H9 (cell line): ENCODE measurements at regions not wholly inside any gene's neighbourhood (a gene's known extent, or its start where the extent isn't known, plus 50 kb on each side); places are given as distances from the start of the nearest gene placed in this dataset.

ENCODE experiments used
- DNase-seq: peaks from one replicate; pipeline ENCODE4 v3.0.0-alpha.2; 2017
- H2AFZ ChIP-seq: one replicate; pipeline ENCODE4 v1.6.1; 2013; ENCODE audit warnings: mild to moderate bottlenecking, low read length, control low read depth, moderate library complexity
- H2AK5ac ChIP-seq: 2 replicates; pipeline ENCODE4 v1.6.1; 2013; ENCODE audit warnings: low read length, control low read depth, mixed read lengths; ENCODE audit not compliant: insufficient read length
- H2BK120ac ChIP-seq: one replicate; pipeline ENCODE4 v1.6.1; 2013; ENCODE audit warnings: low read depth, mild to moderate bottlenecking, low read length, control low read depth, inconsistent platforms; ENCODE audit not compliant: poor library complexity, severe bottlenecking
- H2BK12ac ChIP-seq: 2 replicates; pipeline ENCODE4 v1.6.1; 2013; ENCODE audit warnings: low read length, control low read depth, mixed read lengths, low read depth; ENCODE audit not compliant: insufficient read length
- H2BK15ac ChIP-seq: 2 replicates; pipeline ENCODE4 v1.6.1; 2013; ENCODE audit warnings: low read depth, low read length, control low read depth
- H2BK20ac ChIP-seq: one replicate; pipeline ENCODE4 v1.6.1; 2013; ENCODE audit warnings: low read depth, mild to moderate bottlenecking, low read length, control low read depth, inconsistent platforms; ENCODE audit not compliant: poor library complexity, severe bottlenecking
- H2BK5ac ChIP-seq: 2 replicates; pipeline ENCODE4 v1.6.1; 2013; ENCODE audit warnings: low read length, control low read depth, mixed read lengths; ENCODE audit not compliant: insufficient read length
- H3K14ac ChIP-seq: 2 replicates; pipeline ENCODE4 v1.6.1; 2013; ENCODE audit warnings: low read length, control low read depth; ENCODE audit not compliant: insufficient read depth
- H3K18ac ChIP-seq: 2 replicates; pipeline ENCODE4 v1.6.1; 2013; ENCODE audit warnings: low read depth, mild to moderate bottlenecking, mixed read lengths, low read length, control low read depth; ENCODE audit not compliant: insufficient read length
- H3K23ac ChIP-seq: 2 replicates; pipeline ENCODE4 v1.6.1; 2013; ENCODE audit warnings: low read length, control low read depth, mixed read lengths, low read depth; ENCODE audit not compliant: insufficient read length
- H3K23me2 ChIP-seq: 2 replicates; pipeline ENCODE4 v1.6.1; 2013; ENCODE audit warnings: low read depth, mild to moderate bottlenecking, mixed read lengths, low read length, control low read depth; ENCODE audit not compliant: insufficient read length, poor library complexity, severe bottlenecking
- H3K27ac ChIP-seq: 2 replicates; pipeline ENCODE4 v1.5.1; 2013; ENCODE audit warnings: low read length, control low read depth, mixed read lengths, low read depth; ENCODE audit not compliant: insufficient read length
- H3K27me3 ChIP-seq: 2 replicates; pipeline ENCODE4 v1.6.1; 2013; ENCODE audit warnings: low read length, control low read depth, inconsistent platforms; ENCODE audit not compliant: insufficient read depth
- H3K4ac ChIP-seq: 2 replicates; pipeline ENCODE4 v1.6.1; 2013; ENCODE audit warnings: low read depth, mild to moderate bottlenecking, control low read depth, inconsistent platforms, low read length, moderate library complexity
- H3K4me1 ChIP-seq: 2 replicates; pipeline ENCODE4 v1.6.1; 2013; ENCODE audit warnings: low read length, control low read depth, inconsistent platforms; ENCODE audit not compliant: insufficient read depth
- H3K4me2 ChIP-seq: 2 replicates; pipeline ENCODE4 v1.6.1; 2013; ENCODE audit warnings: low read length, control low read depth, mixed read lengths; ENCODE audit not compliant: insufficient read length, insufficient read depth
- H3K56ac ChIP-seq: 2 replicates; pipeline ENCODE4 v1.6.1; 2013; ENCODE audit warnings: low read depth, mild to moderate bottlenecking, mixed read lengths, low read length, control low read depth; ENCODE audit not compliant: insufficient read length
- H3K79me1 ChIP-seq: 2 replicates; pipeline ENCODE4 v1.6.1; 2013; ENCODE audit warnings: low read depth, mild to moderate bottlenecking, moderate library complexity, low read length, control low read depth, inconsistent platforms; ENCODE audit not compliant: insufficient read depth, poor library complexity, severe bottlenecking
- H3K79me2 ChIP-seq: 2 replicates; pipeline ENCODE4 v1.6.1; 2013; ENCODE audit warnings: low read length, control low read depth, inconsistent platforms; ENCODE audit not compliant: insufficient read depth
- H3K9ac ChIP-seq: 2 replicates; pipeline ENCODE4 v1.6.1; 2013; ENCODE audit warnings: low read length, control low read depth, mixed read lengths; ENCODE audit not compliant: insufficient read length; ENCODE audit errors: extremely low read depth
- H3K9me3 ChIP-seq: one replicate; pipeline ENCODE4 v1.6.1; 2013; ENCODE audit warnings: low read depth, low read length, inconsistent platforms; ENCODE audit not compliant: control insufficient read depth
- H3T11ph ChIP-seq: one replicate; pipeline ENCODE4 v1.6.1; 2013; ENCODE audit warnings: mild to moderate bottlenecking, low read length, control low read depth, inconsistent platforms
- H4K20me1 ChIP-seq: one replicate; pipeline ENCODE4 v1.6.1; 2013; ENCODE audit not compliant: control insufficient read depth, insufficient read length, insufficient read depth
- H4K5ac ChIP-seq: 2 replicates; pipeline ENCODE4 v1.6.1; 2013; ENCODE audit warnings: low read depth, mild to moderate bottlenecking, mixed read lengths, low read length, control low read depth; ENCODE audit not compliant: insufficient read length
- H4K8ac ChIP-seq: replicated peaks from 2 replicates; pipeline ENCODE4 v1.6.1; 2013; ENCODE audit warnings: low read length, control low read depth, mixed read lengths, low read depth; ENCODE audit not compliant: insufficient read length
- H4K91ac ChIP-seq: 2 replicates; pipeline ENCODE4 v1.6.1; 2013; ENCODE audit warnings: low read depth, mild to moderate bottlenecking, moderate library complexity, mixed read lengths, low read length, control low read depth; ENCODE audit not compliant: insufficient read length
- H3K27ac Mint-ChIP-seq, 3 experiments: 2 replicates in 2 of 3; 3 replicates in 1 of 3; pipeline ENCODE4 v1.8.0; 2020 to 2021; ENCODE audit warnings: mixed read lengths in 3 of 3, mild to moderate bottlenecking in 1 of 3, moderate library complexity in 1 of 3
- H3K27me3 Mint-ChIP-seq: 2 replicates; pipeline ENCODE4 v1.8.0; 2021; ENCODE audit warnings: low read depth, mild to moderate bottlenecking, moderate library complexity, mixed read lengths
- H3K36me3 Mint-ChIP-seq, 3 experiments: 2 replicates in 2 of 3; 3 replicates in 1 of 3; pipeline ENCODE4 v1.8.0; 2020 to 2021; ENCODE audit warnings: low read depth in 3 of 3, mixed read lengths in 3 of 3; ENCODE audit not compliant: insufficient read depth in 1 of 3
- H3K4me1 Mint-ChIP-seq, 2 experiments: 2 replicates each; pipeline ENCODE4 v1.8.0; 2020; ENCODE audit warnings: mixed read lengths in 2 of 2
- H3K4me3 Mint-ChIP-seq, 2 experiments: 2 replicates in 1 of 2; 3 replicates in 1 of 2; pipeline ENCODE4 v1.8.0; 2020 to 2021; ENCODE audit warnings: mild to moderate bottlenecking in 2 of 2, mixed read lengths in 2 of 2, moderate library complexity in 1 of 2
- H3K9me3 Mint-ChIP-seq, 2 experiments: 2 replicates in 1 of 2; 3 replicates in 1 of 2; pipeline ENCODE4 v1.8.0; 2020; ENCODE audit warnings: mild to moderate bottlenecking in 2 of 2, mixed read lengths in 2 of 2, moderate library complexity in 1 of 2
- CTCF ChIP-seq: fragments of 200-600 bp; sonication (generic); conservative IDR thresholded peaks from 3 replicates; pipeline ENCODE4 v1.8.0; 2021; ENCODE audit warnings: antibody characterized with exemption, mild to moderate bottlenecking
- WGBS: extraction: QIAGEN DNeasy Blood & Tissue Kit; methylation state at CpG from one replicate; pipeline ENCODE4 v1.1.7; 2013; ENCODE audit warnings: missing lambda C conversion rate, low lambda C conversion rate, mixed read lengths; ENCODE audit not compliant: insufficient read length; ENCODE audit errors: extremely low coverage; 5-methylcytosine and 5-hydroxymethylcytosine counted together

- no peaks in the 10 kb centered on the region for H3K9me3 ChIP-seq
- H3K14ac ChIP-seq: no peak overlapping the region
- H2BK5ac ChIP-seq: no peak overlapping the region
- H3K23ac ChIP-seq: no peak overlapping the region
- H4K91ac ChIP-seq: no peak overlapping the region
- H3K27me3 ChIP-seq: no peaks in the 10 kb centered on the region
- H4K5ac ChIP-seq: no peak overlapping the region
- Mint-ChIP-seq H3K9me3 (peaks cover 0 to 9% of the 10 kb centered on the region in 2 experiments; a peak in 4 of 5 replicates), H3K4me3 (no peak overlapping the region), H3K4me1 (peaks cover 20 to 22% of the 10 kb centered on the region in 2 experiments), H3K27ac (no peak overlapping the region), H3K27me3 (no peaks in the 10 kb centered on the region), H3K36me3 (peaks cover 0 to 3% (median 0%) of the 10 kb centered on the region in 3 experiments; a peak in 1 of 7 replicates)
- WGBS: no CpG with 5 or more reads among the region's 3 CpGs
- H3K23me2 ChIP-seq: no peaks in the 10 kb centered on the region
- H2AFZ ChIP-seq: no peak overlapping the region
- no peak overlapping the region for H2BK15ac ChIP-seq
- H3K4ac ChIP-seq: no peak overlapping the region
- H2BK20ac ChIP-seq: no peak overlapping the region
- no peak overlapping the region for H3K27ac ChIP-seq
- H2BK120ac ChIP-seq: no peak overlapping the region
- H3K9ac ChIP-seq: no peak overlapping the region
- H3K79me2 ChIP-seq: no peaks in the 10 kb centered on the region
- H4K20me1 ChIP-seq: no peaks in the 10 kb centered on the region
- H3K4me2 ChIP-seq: no peak overlapping the region
- no peak overlapping the region for H3K56ac ChIP-seq
- H3T11ph ChIP-seq: no peak overlapping the region
- H3K79me1 ChIP-seq: no peaks in the 10 kb centered on the region
- peaks cover 11% of the 10 kb centered on the region; the same call in 1 of the 2 replicates for H3K4me1 ChIP-seq
- TF ChIP-seq CTCF: no peak
- H2BK12ac ChIP-seq: no peak overlapping the region
- H4K8ac ChIP-seq: no peak overlapping the region
- no peak for DNase-seq
- no peak overlapping the region for H3K18ac ChIP-seq
- H2AK5ac ChIP-seq: no peak overlapping the region
These were observed 243.9 kb upstream of the SMARCA2 start for GRCh38 chr9:1771094-1771789.
